Mucosa of rectum (tissue), 2 donors: ENCODE measurements at regions not wholly inside any gene's neighbourhood (a gene's known extent, or its start where the extent isn't known, plus 50 kb on each side); places are given as distances from the start of the nearest gene placed in this dataset.
"Not testable (repeated sequence)": the region's sequence is repeated elsewhere in the genome, so short reads cannot be mapped to it uniquely, and the experiment has no call there.

ENCODE experiments used
- H3K27ac ChIP-seq, 2 donors: one replicate each; pipeline ENCODE4 v1.7.0; 2013; ENCODE audit warnings: inconsistent platforms in 2 of 2, low read depth in 2 of 2, low read length in 2 of 2
- H3K27me3 ChIP-seq, 2 donors: one replicate each; pipeline ENCODE4 v1.7.0; 2013; ENCODE audit warnings: low read length in 2 of 2; ENCODE audit not compliant: control insufficient read depth in 2 of 2, insufficient read depth in 2 of 2
- H3K36me3 ChIP-seq, 2 donors: one replicate each; pipeline ENCODE4 v1.7.0; 2013; ENCODE audit warnings: low read length in 2 of 2; ENCODE audit not compliant: control insufficient read depth in 2 of 2, insufficient read depth in 2 of 2
- H3K4me1 ChIP-seq, 2 donors: one replicate each; pipeline ENCODE4 v1.7.0; 2013; ENCODE audit warnings: low read length in 2 of 2, mild to moderate bottlenecking in 1 of 2; ENCODE audit not compliant: control insufficient read depth in 2 of 2, insufficient read depth in 2 of 2
- H3K4me3 ChIP-seq, 2 donors: one replicate each; pipeline ENCODE4 v1.7.0; 2013; ENCODE audit warnings: low read length in 2 of 2
- H3K9ac ChIP-seq, 2 donors: one replicate each; pipeline ENCODE4 v1.7.0; 2013; ENCODE audit warnings: low read length in 2 of 2, low read depth in 1 of 2, mild to moderate bottlenecking in 1 of 2
- H3K9me3 ChIP-seq, 2 donors: one replicate each; pipeline ENCODE4 v1.7.0; 2013; ENCODE audit warnings: low read length in 2 of 2; ENCODE audit not compliant: control insufficient read depth in 2 of 2
- donor health status: healthy.
- donor health status: Normal muscosa, but diverticular disease.

- not testable (repeated sequence) for H3K4me1 ChIP-seq, H3K27me3 ChIP-seq, H3K9ac ChIP-seq, H3K4me3 ChIP-seq, H3K36me3 ChIP-seq, H3K27ac ChIP-seq, H3K9me3 ChIP-seq
Measured at GRCh38 chr4:3935406-3935805, 169.2 kb downstream of the ADRA2C start.

- no peak overlapping the region for H3K4me3 ChIP-seq
- no peak overlapping the region for H3K27ac ChIP-seq
- H3K9ac ChIP-seq, result no peak overlapping the region
- H3K27me3 ChIP-seq, result no peaks in the 10 kb centered on the region
- no peaks in the 10 kb centered on the region for H3K4me1 ChIP-seq
- no peaks in the 10 kb centered on the region for H3K36me3 ChIP-seq
- no peaks in the 10 kb centered on the region for H3K9me3 ChIP-seq
Measured at GRCh38 chr4:3936184-3936583, 170.0 kb downstream of the ADRA2C start.

DNA sequence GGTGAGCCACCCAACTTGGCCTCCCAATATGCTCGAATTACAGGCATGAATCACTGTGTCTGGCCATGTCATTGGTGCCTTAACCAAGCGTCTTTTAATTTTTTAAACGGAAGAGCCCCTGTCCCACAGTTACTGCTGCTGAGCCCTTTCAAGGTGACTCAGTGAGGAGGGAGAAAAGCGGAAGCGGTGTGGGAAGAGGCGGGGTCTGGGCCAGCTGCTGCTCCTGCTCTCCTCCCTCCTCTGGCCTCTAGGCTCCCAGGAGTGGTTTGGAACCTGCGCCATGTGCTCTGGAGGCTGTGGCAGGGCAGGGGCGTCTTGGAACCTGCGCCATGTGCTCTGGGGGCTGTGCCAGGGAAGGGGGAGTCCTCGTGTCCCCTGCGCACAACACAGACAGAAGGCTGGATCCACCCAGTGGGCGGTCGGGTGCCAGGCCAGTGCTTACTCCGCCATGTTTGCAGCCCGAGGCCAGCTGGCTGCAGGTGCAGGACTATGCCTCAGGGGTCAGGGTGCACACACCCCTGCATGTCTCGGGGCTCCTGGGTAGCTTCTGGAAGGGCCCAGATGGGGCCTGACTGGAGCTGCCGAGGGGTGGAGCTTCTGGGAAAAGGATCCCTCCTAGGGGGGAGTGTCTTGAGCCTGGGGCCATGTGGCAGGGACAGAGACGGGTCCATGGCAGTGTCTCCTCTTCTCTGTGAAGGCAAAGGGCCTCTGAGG lies 171.8 kb downstream of the ADRA2C start:
- not testable (repeated sequence) for H3K4me1 ChIP-seq, H3K27me3 ChIP-seq, H3K9ac ChIP-seq, H3K4me3 ChIP-seq, H3K36me3 ChIP-seq, H3K9me3 ChIP-seq
- peak overlapping the region in 1 of 2 donors; percentile 51 for H3K27ac ChIP-seq

DNA sequence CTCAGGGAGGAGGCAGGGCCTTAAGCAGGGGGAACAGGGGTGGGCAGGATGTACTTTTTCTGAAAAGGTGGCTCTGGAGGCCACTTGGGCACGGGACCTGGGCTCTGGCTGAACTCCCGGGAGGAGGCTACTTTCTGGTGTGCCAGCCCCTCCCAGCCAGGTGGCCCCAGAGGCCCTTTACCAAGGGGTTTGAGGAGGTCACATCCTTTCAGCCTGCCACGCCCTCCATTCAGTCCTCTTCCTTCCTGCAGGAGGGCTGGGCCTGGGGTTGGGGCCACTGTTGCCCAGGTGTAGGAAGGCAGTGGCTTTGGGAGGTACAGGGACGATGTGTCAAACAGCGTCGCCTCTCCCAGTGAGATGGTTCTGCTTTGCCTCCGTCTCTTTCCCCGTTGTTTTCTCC lies 172.5 kb downstream of the ADRA2C start:
- not testable (repeated sequence) for H3K36me3 ChIP-seq, H3K4me3 ChIP-seq, H3K27me3 ChIP-seq, H3K9ac ChIP-seq, H3K4me1 ChIP-seq, H3K9me3 ChIP-seq
- peak overlapping the region in 1 of 2 donors; percentile 37 for H3K27ac ChIP-seq

- H3K4me1 ChIP-seq, H3K27ac ChIP-seq, H3K36me3 ChIP-seq, H3K9me3 ChIP-seq, H3K4me3 ChIP-seq, H3K27me3 ChIP-seq, H3K9ac ChIP-seq: not testable (repeated sequence)
Measured at GRCh38 chr4:3939954-3940591, 173.9 kb downstream of the ADRA2C start.

DNA sequence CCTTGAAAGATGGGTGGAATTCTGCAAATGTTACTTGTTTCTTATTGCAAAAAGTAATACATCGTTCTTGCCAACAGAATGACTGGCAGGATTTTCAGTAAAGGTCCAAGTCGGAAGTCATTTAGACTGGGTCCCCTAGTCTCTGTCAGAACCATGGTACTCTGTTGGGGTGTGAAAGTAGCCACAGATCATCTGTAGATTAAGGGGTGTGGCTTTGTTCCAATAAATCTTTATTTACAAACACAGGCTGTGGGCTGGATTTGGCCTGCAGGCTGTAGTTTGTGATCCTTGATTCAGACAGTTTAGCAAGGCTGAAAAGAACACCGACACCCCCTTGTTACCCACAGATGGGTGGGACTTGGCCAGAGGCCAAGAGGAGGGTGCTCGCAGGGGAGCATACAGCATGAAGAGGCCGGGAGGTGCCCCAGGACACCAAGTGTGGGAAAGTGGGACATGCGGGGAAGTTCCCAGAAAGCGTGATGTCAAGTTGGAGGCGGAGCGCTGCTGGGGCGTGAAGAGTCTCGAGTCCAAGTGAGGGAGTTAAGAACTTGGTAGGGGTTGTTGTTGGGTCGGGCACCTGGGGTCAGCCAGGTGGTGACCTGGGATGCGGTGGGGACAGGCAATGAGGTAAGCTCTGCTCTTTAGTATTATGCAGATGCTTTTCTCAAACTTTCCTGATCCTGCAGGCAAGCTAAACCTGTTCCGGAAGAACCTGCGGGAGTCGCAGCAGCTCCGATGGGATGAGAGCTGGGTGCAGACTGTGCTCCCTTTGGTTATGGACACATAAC lies 175.7 kb downstream of the ADRA2C start:
- not testable (repeated sequence) for H3K9me3 ChIP-seq, H3K4me3 ChIP-seq, H3K27ac ChIP-seq, H3K27me3 ChIP-seq, H3K9ac ChIP-seq, H3K4me1 ChIP-seq, H3K36me3 ChIP-seq

DNA sequence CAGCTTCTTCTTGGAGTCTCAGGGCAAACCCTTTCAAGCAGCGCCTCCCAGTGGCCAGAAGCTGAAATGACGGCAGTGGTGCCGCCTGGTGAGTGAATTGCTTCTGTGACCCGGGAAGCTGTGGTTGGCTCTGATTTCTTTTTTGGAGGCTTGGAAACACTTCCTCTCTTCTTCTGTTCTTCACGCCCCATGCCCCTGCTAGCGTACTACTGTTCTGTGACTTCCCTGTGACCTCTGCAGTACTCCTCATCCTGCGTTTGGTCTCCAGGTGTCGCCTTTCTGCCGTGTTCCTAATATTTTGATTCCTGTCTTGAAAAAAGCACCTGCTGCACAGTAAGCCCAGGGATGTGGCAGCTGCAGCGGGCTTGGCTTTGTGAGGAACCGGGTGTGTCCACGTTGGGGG lies 176.4 kb downstream of the ADRA2C start:
- not testable (repeated sequence) for H3K9me3 ChIP-seq, H3K9ac ChIP-seq, H3K36me3 ChIP-seq, H3K4me1 ChIP-seq, H3K27me3 ChIP-seq, H3K27ac ChIP-seq, H3K4me3 ChIP-seq

- H3K4me1 ChIP-seq, H3K9ac ChIP-seq, H3K27me3 ChIP-seq, H3K4me3 ChIP-seq, H3K36me3 ChIP-seq, H3K27ac ChIP-seq, H3K9me3 ChIP-seq: not testable (repeated sequence)
Measured at GRCh38 chr4:3943051-3943450, 176.9 kb downstream of the ADRA2C start.

DNA sequence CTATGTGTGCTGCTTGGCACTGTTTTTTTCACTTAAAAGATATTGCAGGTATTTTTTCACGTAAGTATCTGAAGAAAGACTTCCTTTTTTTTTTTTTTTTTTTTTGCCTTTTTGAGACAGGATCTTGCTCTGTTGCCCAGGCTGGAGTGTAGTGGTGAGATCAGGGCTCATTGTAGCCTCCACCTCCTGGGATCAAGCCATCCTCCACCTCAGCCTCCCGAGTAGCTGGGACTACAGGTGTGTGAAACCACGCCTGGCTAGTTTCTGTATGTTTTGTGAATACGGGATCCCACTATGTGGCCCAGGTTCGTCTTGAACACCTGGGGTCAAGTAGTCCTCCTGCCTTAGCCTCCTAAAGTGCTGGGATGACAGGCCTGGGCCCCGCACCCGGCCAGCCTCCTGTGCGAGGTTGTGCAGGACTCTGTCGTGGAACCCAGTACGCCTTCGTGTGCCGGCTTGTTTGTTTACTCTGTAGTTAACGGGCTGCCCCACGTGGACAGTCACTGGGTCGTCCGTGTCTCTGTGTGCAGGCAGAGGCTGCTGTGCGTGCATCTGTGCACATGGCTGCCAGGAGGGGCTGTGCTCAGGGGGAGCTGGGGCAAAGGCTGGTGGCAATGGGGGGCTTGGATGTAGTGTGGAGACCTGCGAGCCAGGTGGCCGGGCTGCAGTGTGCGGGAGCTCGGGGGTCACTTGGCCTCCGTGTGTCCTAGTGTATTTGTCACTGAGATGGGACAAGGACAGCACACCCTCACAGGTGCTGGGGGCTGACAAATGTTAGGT lies 179.5 kb downstream of the ADRA2C start:
- H3K36me3 ChIP-seq, result no peaks in the 10 kb centered on the region
- no peaks in the 10 kb centered on the region for H3K9me3 ChIP-seq
- H3K9ac ChIP-seq, result no peak overlapping the region
- H3K27ac ChIP-seq, result no peak overlapping the region
- no peaks in the 10 kb centered on the region for H3K4me1 ChIP-seq
- H3K4me3 ChIP-seq, result no peak overlapping the region
- H3K27me3 ChIP-seq, result no peaks in the 10 kb centered on the region

GRCh38 chr4:3946553-3946952 lies 180.4 kb downstream of the ADRA2C start:
- H3K36me3 ChIP-seq, H3K9ac ChIP-seq, H3K4me3 ChIP-seq, H3K9me3 ChIP-seq, H3K27me3 ChIP-seq, H3K27ac ChIP-seq, H3K4me1 ChIP-seq: not testable (repeated sequence)
